Esophagus squamous epithelium (tissue), 4 donors: ENCODE measurements at regions not wholly inside any gene's neighbourhood (a gene's known extent, or its start where the extent isn't known, plus 50 kb on each side); places are given as distances from the start of the nearest gene placed in this dataset.

ENCODE experiments used
- CTCF ChIP-seq, 6 experiments: fragments of 450-650 bp in 4 of 6; fragments of 200-600 bp in 2 of 6; sonication (generic) in 2 of 6; IDR thresholded peaks; one replicate each; pipeline ENCODE4 v1.5.1; 2016 to 2019; ENCODE audit warnings: antibody characterized with exemption in 6 of 6, mild to moderate bottlenecking in 4 of 6, moderate library complexity in 4 of 6
- POLR2A ChIP-seq, 4 donors: fragments of 450-650 bp; IDR thresholded peaks; one replicate each; pipeline ENCODE4 v1.6.1; 2017; ENCODE audit warnings: antibody characterized with exemption in 4 of 4, mild to moderate bottlenecking in 4 of 4, moderate library complexity in 3 of 4

GRCh38 chr21:18663663-18664062 lies 260.1 kb upstream of the TMPRSS15 start:
- TF ChIP-seq CTCF (IDR thresholded peaks at IDR 0.05) (no peak), POLR2A (IDR thresholded peaks at IDR 0.05) (no peak)
